ENCODE measurements at regions not wholly inside any gene's neighbourhood (a gene's known extent, or its start where the extent isn't known, plus 50 kb on each side); places are given as distances from the start of the nearest gene placed in this dataset.

DNA sequence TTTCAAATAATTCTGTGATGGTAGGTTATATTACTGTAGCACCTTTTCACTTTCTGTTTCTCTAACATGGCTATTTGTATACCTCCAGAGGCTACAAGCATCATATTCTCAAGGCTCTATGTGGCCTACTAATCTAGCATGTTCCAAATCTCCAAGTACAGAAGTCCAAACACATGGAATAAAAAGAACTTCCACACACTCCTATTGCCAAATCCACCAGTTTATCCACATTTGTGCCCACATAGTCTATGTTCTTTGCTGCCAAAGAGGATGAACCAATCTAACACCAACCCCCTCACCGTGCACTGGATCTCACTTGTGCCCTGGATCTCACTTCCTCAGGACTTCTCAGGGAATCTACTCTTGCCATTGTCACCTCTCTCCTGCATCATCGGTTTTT lies 247.3 kb upstream of the RBBP8 start:
- WGBS (ENCODE audit: extremely low coverage, insufficient coverage, insufficient read length), result no CpG with 5 or more reads among the region's 2 CpGs
- Histone ChIP-seq H3K79me2 (ENCODE audit: control insufficient read depth, insufficient read depth, low read length, poor library complexity) (no peaks in the 10 kb centered on the region), H3K4ac (ENCODE audit: low read depth, low read length) (no peak overlapping the region), H2BK120ac (ENCODE audit: insufficient read depth, low read length, poor library complexity) (no peak overlapping the region), H3K9ac (ENCODE audit: low read length) (no peak overlapping the region), H3K9me3 (ENCODE audit: insufficient read depth, low read depth, low read length) (peaks cover 6% of the 10 kb centered on the region), H3K27me3 (ENCODE audit: insufficient read depth, low read length) (no peaks in the 10 kb centered on the region), H3K4me1 (ENCODE audit: control insufficient read depth in 1 of 2, insufficient read depth in 2 of 2, low read length in 2 of 2) (no peaks in the 10 kb centered on the region), H2BK5ac (ENCODE audit: low read depth, low read length, poor library complexity) (no peak overlapping the region), H3K36me3 (ENCODE audit: control insufficient read depth in 1 of 2, insufficient read depth in 2 of 2, low read length in 2 of 2) (no peaks in the 10 kb centered on the region), H4K8ac (ENCODE audit: low read depth, low read length) (no peak overlapping the region), H2AK5ac (ENCODE audit: low read length) (no peak overlapping the region), H4K91ac (ENCODE audit: low read depth, low read length) (no peak overlapping the region), H3K23ac (ENCODE audit: low read length) (no peak overlapping the region), H4K12ac (ENCODE audit: low read depth, low read length) (no peak overlapping the region), H2BK12ac (ENCODE audit: low read length) (no peak overlapping the region), H3K18ac (ENCODE audit: low read length) (no peak overlapping the region), H3K79me1 (ENCODE audit: low read length) (no peaks in the 10 kb centered on the region), H3K4me3 (ENCODE audit: low read depth, low read length) (no peak overlapping the region), H3K27ac (ENCODE audit: low read depth, low read length) (no peak overlapping the region), H3K14ac (ENCODE audit: low read length) (no peak overlapping the region), H3K4me2 (ENCODE audit: low read length) (no peak overlapping the region), H2AFZ (ENCODE audit: insufficient read depth, low read length, poor library complexity) (no peak overlapping the region)
- DNase-seq, result no peak

DNA sequence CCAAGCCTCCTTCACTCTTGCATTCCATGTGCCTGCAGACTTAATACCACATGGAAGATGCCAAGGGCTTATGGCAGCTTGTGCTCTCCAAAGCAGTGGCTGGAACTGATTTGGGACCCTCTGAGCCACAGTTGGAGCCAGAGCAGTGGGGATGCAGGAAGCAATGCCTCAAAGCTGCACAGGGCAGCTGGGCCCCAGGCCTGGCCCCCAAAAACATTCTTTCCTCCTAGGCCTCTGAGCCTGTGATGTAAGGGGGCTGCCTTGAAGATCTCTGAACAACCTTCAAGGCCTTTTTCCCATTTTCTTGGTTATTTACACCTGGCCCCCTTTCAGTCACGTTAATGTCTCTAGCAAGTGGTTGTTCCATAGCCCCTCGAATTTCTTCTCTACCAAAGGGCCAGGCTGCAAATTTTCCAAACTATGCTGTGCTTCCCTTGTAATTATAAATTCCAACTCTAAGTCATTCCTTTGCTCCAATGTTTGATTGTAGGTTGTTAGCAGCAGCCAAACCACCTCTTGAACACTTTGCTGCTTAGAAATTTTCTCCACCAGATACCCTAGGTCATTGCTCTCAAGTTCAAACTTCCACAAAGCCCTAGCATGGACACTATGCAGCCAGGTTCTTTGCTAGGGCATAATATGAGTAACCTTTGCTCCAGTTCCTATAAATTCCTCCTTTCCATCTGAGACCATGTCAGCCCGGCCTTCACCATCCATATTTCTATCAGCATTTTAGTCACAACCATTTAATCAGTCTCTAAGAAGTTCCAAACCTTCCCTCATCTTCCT lies 245.0 kb upstream of the RBBP8 start:
- Histone ChIP-seq H3K4me2 (ENCODE audit: low read length) (no peak overlapping the region), H4K8ac (ENCODE audit: low read depth, low read length) (no peak overlapping the region), H2BK12ac (ENCODE audit: low read length) (no peak overlapping the region), H4K91ac (ENCODE audit: low read depth, low read length) (no peak overlapping the region), H4K12ac (ENCODE audit: low read depth, low read length) (no peak overlapping the region), H3K23ac (ENCODE audit: low read length) (no peak overlapping the region), H3K4me3 (ENCODE audit: low read depth, low read length) (no peak overlapping the region), H2BK5ac (ENCODE audit: low read depth, low read length, poor library complexity) (no peak overlapping the region), H2BK120ac (ENCODE audit: insufficient read depth, low read length, poor library complexity) (no peak overlapping the region), H3K14ac (ENCODE audit: low read length) (no peak overlapping the region), H2AFZ (ENCODE audit: insufficient read depth, low read length, poor library complexity) (no peak overlapping the region), H3K4me1 (ENCODE audit: control insufficient read depth in 1 of 2, insufficient read depth in 2 of 2, low read length in 2 of 2) (no peaks in the 10 kb centered on the region), H3K36me3 (ENCODE audit: control insufficient read depth in 1 of 2, insufficient read depth in 2 of 2, low read length in 2 of 2) (no peaks in the 10 kb centered on the region), H3K9me3 (ENCODE audit: insufficient read depth, low read depth, low read length) (peaks cover 6% of the 10 kb centered on the region), H2AK5ac (ENCODE audit: low read length) (no peak overlapping the region), H3K79me2 (ENCODE audit: control insufficient read depth, insufficient read depth, low read length, poor library complexity) (no peaks in the 10 kb centered on the region), H3K9ac (ENCODE audit: low read length) (no peak overlapping the region), H3K4ac (ENCODE audit: low read depth, low read length) (no peak overlapping the region), H3K18ac (ENCODE audit: low read length) (no peak overlapping the region), H3K27ac (ENCODE audit: low read depth, low read length) (no peak overlapping the region), H3K27me3 (ENCODE audit: insufficient read depth, low read length) (no peaks in the 10 kb centered on the region), H3K79me1 (ENCODE audit: low read length) (no peaks in the 10 kb centered on the region)
- no peak for DNase-seq
- no CpG with 5 or more reads among the region's 3 CpGs for WGBS (ENCODE audit: extremely low coverage, insufficient coverage, insufficient read length)

DNA sequence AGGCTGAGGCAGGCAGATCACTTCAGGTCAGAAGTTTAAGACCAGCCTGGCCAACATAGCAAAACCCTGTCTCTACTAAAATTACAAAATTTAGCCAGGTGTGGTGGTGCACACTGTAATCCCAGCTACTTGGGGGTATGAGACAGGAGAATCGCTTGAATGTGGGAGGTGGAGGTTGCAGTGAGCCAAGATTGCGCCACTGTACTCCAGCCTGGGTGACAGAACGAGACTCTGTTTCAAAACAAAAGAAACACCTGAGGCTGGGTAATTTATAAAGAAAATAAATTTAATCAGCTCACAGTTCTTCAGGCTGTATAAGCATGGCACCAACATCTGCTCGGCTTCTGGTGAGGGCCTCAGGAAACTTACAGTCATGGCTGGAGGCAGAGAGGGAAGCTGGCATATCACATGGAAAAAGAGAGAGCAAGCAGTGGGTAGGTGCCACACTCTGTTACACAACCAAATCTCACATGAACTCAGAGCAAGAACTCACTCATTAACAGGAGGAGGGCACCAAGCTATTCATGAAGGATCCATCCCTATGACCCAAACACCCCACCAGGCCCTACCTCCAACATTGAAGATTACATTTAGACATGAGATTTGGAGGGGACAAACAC lies 244.1 kb upstream of the RBBP8 start:
- no peak overlapping the region for H2BK5ac ChIP-seq (ENCODE audit: low read depth, low read length, poor library complexity)
- H3K27me3 ChIP-seq (ENCODE audit: insufficient read depth, low read length), result no peaks in the 10 kb centered on the region
- no peak overlapping the region for H4K12ac ChIP-seq (ENCODE audit: low read depth, low read length)
- H3K36me3 ChIP-seq (ENCODE audit: control insufficient read depth in 1 of 2, insufficient read depth in 2 of 2, low read length in 2 of 2), result no peaks in the 10 kb centered on the region
- H2BK120ac ChIP-seq (ENCODE audit: insufficient read depth, low read length, poor library complexity), result no peak overlapping the region
- no peak overlapping the region for H3K18ac ChIP-seq (ENCODE audit: low read length)
- H3K14ac ChIP-seq (ENCODE audit: low read length), result no peak overlapping the region
- no peak overlapping the region for H4K91ac ChIP-seq (ENCODE audit: low read depth, low read length)
- H2AK5ac ChIP-seq (ENCODE audit: low read length), result no peak overlapping the region
- no peaks in the 10 kb centered on the region for H3K79me1 ChIP-seq (ENCODE audit: low read length)
- no peak overlapping the region for H4K8ac ChIP-seq (ENCODE audit: low read depth, low read length)
- no peak overlapping the region for H3K4me2 ChIP-seq (ENCODE audit: low read length)
- H3K79me2 ChIP-seq (ENCODE audit: control insufficient read depth, insufficient read depth, low read length, poor library complexity), result no peaks in the 10 kb centered on the region
- H3K23ac ChIP-seq (ENCODE audit: low read length), result no peak overlapping the region
- H3K4me1 ChIP-seq (ENCODE audit: control insufficient read depth in 1 of 2, insufficient read depth in 2 of 2, low read length in 2 of 2), result no peaks in the 10 kb centered on the region
- no peak overlapping the region for H3K27ac ChIP-seq (ENCODE audit: low read depth, low read length)
- H3K4ac ChIP-seq (ENCODE audit: low read depth, low read length), result no peak overlapping the region
- peaks cover 6% of the 10 kb centered on the region for H3K9me3 ChIP-seq (ENCODE audit: insufficient read depth, low read depth, low read length)
- no CpG with 5 or more reads among the region's 4 CpGs for WGBS (ENCODE audit: extremely low coverage, insufficient coverage, insufficient read length)
- no peak overlapping the region for H2AFZ ChIP-seq (ENCODE audit: insufficient read depth, low read length, poor library complexity)
- DNase-seq, result no peak
- no peak overlapping the region for H3K9ac ChIP-seq (ENCODE audit: low read length)
- H2BK12ac ChIP-seq (ENCODE audit: low read length), result no peak overlapping the region
- no peak overlapping the region for H3K4me3 ChIP-seq (ENCODE audit: low read depth, low read length)

DNA sequence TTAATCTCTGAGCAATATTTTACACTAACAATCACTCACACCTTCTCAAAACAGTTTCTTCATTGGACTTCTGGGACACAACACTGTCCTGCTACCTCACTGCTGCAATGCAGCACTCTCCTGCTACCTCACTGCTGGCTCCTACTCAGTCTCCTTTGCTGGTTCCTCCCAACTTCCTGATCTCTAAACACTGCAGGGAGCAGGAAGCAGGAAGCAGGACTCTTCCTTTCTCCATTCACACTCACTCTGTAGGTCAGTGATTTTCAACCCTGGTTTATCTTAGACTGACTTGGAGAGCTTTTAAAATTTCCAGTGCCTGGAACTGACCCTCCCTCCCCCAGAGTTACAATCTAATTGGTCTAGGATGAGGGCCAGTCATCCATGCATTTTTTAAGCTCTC lies 243.4 kb upstream of the RBBP8 start:
- Histone ChIP-seq H3K4me1 (ENCODE audit: control insufficient read depth in 1 of 2, insufficient read depth in 2 of 2, low read length in 2 of 2) (no peaks in the 10 kb centered on the region), H3K36me3 (ENCODE audit: control insufficient read depth in 1 of 2, insufficient read depth in 2 of 2, low read length in 2 of 2) (no peaks in the 10 kb centered on the region), H2BK5ac (ENCODE audit: low read depth, low read length, poor library complexity) (no peak overlapping the region), H3K9me3 (ENCODE audit: insufficient read depth, low read depth, low read length) (peaks cover 6% of the 10 kb centered on the region), H3K18ac (ENCODE audit: low read length) (no peak overlapping the region), H3K4ac (ENCODE audit: low read depth, low read length) (no peak overlapping the region), H3K27me3 (ENCODE audit: insufficient read depth, low read length) (no peaks in the 10 kb centered on the region), H4K8ac (ENCODE audit: low read depth, low read length) (no peak overlapping the region), H4K91ac (ENCODE audit: low read depth, low read length) (no peak overlapping the region), H3K79me1 (ENCODE audit: low read length) (no peaks in the 10 kb centered on the region), H2AK5ac (ENCODE audit: low read length) (no peak overlapping the region), H3K27ac (ENCODE audit: low read depth, low read length) (no peak overlapping the region), H3K23ac (ENCODE audit: low read length) (no peak overlapping the region), H2AFZ (ENCODE audit: insufficient read depth, low read length, poor library complexity) (no peak overlapping the region), H3K4me2 (ENCODE audit: low read length) (no peak overlapping the region), H2BK120ac (ENCODE audit: insufficient read depth, low read length, poor library complexity) (no peak overlapping the region), H3K4me3 (ENCODE audit: low read depth, low read length) (no peak overlapping the region), H3K9ac (ENCODE audit: low read length) (no peak overlapping the region), H3K79me2 (ENCODE audit: control insufficient read depth, insufficient read depth, low read length, poor library complexity) (no peaks in the 10 kb centered on the region), H4K12ac (ENCODE audit: low read depth, low read length) (no peak overlapping the region), H3K14ac (ENCODE audit: low read length) (no peak overlapping the region), H2BK12ac (ENCODE audit: low read length) (no peak overlapping the region)
- no peak for DNase-seq

Measured in trophoblast cell (in vitro differentiated cells and primary cell).